HG03060 (cell line): ENCODE measurements at regions not wholly inside any gene's neighbourhood (a gene's known extent, or its start where the extent isn't known, plus 50 kb on each side); places are given as distances from the start of the nearest gene placed in this dataset.

ENCODE experiments used
- ATAC-seq: cut with Tn5 transposase; IDR thresholded peaks from one replicate; pipeline ENCODE4 v1.9.1; 2021; ENCODE audit warnings: low read depth, moderate number of reproducible peaks; ENCODE audit not compliant: unreplicated experiment

- ATAC-seq = no peak
Measured at GRCh38 chr16:64149756-64150155, 972.1 kb downstream of the CDH11 start.

GRCh38 chr16:64148356-64148755, 973.5 kb downstream of the CDH11 start:
- no peak for ATAC-seq

GRCh38 chr16:64147941-64148340, 973.9 kb downstream of the CDH11 start:
- ATAC-seq = no peak

- ATAC-seq = no peak
Measured at GRCh38 chr16:64144617-64145016, 977.2 kb downstream of the CDH11 start.

- ATAC-seq = no peak
Measured at GRCh38 chr16:64138621-64139020, 983.2 kb downstream of the CDH11 start.

GRCh38 chr16:64138006-64138405, 983.9 kb downstream of the CDH11 start:
- no peak for ATAC-seq

- no peak for ATAC-seq
Measured at GRCh38 chr16:64136743-64137142, 985.1 kb downstream of the CDH11 start.

- ATAC-seq = no peak
Measured at GRCh38 chr16:64136314-64136713, 985.5 kb downstream of the CDH11 start.

- ATAC-seq = no peak
Measured at GRCh38 chr16:64133366-64133765, 988.5 kb downstream of the CDH11 start.

GRCh38 chr16:64132759-64133361, 989.0 kb downstream of the CDH11 start:
- ATAC-seq = no peak

GRCh38 chr16:64132190-64132589, 989.7 kb downstream of the CDH11 start:
- ATAC-seq = no peak

- no peak for ATAC-seq
Measured at GRCh38 chr16:64131423-64131822, 990.4 kb downstream of the CDH11 start.

- ATAC-seq = no peak
Measured at GRCh38 chr16:64130140-64130539, 991.7 kb downstream of the CDH11 start.

GRCh38 chr16:64122177-64122576, 999.7 kb downstream of the CDH11 start:
- no peak for ATAC-seq

GRCh38 chr16:64121473-64121872, 1000.4 kb downstream of the CDH11 start:
- no peak for ATAC-seq

GRCh38 chr16:64116151-64116550, 1005.7 kb downstream of the CDH11 start:
- ATAC-seq = no peak

- no peak for ATAC-seq
Measured at GRCh38 chr16:64109241-64109640, 1012.6 kb downstream of the CDH11 start.

- no peak for ATAC-seq
Measured at GRCh38 chr16:64102654-64103053, 1019.2 kb downstream of the CDH11 start.

GRCh38 chr16:64098451-64098850, 1023.4 kb downstream of the CDH11 start:
- ATAC-seq = no peak

- no peak for ATAC-seq
Measured at GRCh38 chr16:64096689-64097088, 1025.2 kb downstream of the CDH11 start.

GRCh38 chr16:64094992-64095634, 1026.8 kb downstream of the CDH11 start:
- ATAC-seq = no peak

GRCh38 chr16:64094181-64094965, 1027.5 kb downstream of the CDH11 start:
- no peak for ATAC-seq
